LNCaP clone FGC (cell line): ENCODE measurements at regions not wholly inside any gene's neighbourhood (a gene's known extent, or its start where the extent isn't known, plus 50 kb on each side); places are given as distances from the start of the nearest gene placed in this dataset.

Experiments
- DNase-seq: peaks from one replicate; pipeline ENCODE4 v3.0.0-alpha.2; 2011; ENCODE audit warnings: low read depth
- H3K4me3 ChIP-seq: 2 replicates; pipeline ENCODE4 v1.5.1; 2011; ENCODE audit warnings: mild to moderate bottlenecking, low read depth, low read length, control low read depth
- CTCF ChIP-seq: IDR thresholded peaks from 2 replicates; pipeline ENCODE4 v1.5.1; 2012; ENCODE audit warnings: mild to moderate bottlenecking; ENCODE audit not compliant: control insufficient read depth, insufficient read depth; ENCODE audit errors: extremely low read depth

GRCh38 chr5:6902597-6902996 lies 189.4 kb downstream of the TENT4A start:
- no peak overlapping the region for H3K4me3 ChIP-seq
- TF ChIP-seq CTCF, result no peak
- DNase-seq, result no peak

- no peak overlapping the region for H3K4me3 ChIP-seq
- TF ChIP-seq CTCF, result no peak
- DNase-seq, result no peak
Observed at GRCh38 chr5:6903934-6904333, 190.7 kb downstream of the TENT4A start.

DNA sequence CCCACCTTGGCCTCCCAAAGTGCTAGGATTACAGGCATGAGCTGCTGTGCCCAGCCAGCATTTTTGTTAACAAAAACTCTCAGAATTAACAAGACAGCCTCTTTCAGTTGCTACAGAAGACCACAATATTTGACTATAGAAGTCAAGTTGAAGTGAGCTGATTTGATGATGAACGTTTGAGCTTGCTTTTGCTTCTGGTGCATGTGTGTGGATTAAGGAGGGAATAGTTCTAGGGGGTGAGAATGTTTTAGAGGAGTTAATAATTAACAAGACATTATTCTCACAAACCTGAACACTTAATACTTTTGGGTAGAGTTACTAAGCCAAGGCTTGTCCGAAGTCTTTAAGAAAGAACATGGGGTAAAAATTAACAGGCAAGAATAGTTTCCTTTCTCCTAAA lies 191.6 kb downstream of the TENT4A start:
- TF ChIP-seq CTCF, result no peak
- H3K4me3 ChIP-seq, result no peak overlapping the region
- no peak for DNase-seq

- TF ChIP-seq CTCF, result no peak
- H3K4me3 ChIP-seq, result no peak overlapping the region
- no peak for DNase-seq
Observed at GRCh38 chr5:6905423-6905822, 192.2 kb downstream of the TENT4A start.

DNA sequence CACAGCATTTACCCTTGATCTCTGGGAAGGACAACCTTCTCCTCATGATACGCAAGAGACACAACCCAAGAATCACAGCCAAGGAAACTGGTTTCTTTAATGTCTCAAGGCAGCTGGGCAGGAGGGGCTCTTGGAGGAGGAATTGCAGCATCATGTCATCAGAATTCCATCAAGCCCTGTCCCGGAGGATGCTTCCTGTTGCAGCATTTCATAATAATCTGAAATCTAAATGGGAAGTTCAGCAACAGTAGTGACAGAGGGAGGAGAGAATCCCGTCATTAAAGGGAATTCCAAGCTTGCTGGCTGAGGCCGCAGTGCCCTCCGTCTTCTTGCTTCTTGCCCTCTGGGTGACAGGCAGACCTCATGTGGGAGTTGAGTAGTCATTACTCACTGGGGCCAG lies 192.7 kb downstream of the TENT4A start:
- DNase-seq, result no peak
- no peak for TF ChIP-seq CTCF
- H3K4me3 ChIP-seq, result no peak overlapping the region

DNA sequence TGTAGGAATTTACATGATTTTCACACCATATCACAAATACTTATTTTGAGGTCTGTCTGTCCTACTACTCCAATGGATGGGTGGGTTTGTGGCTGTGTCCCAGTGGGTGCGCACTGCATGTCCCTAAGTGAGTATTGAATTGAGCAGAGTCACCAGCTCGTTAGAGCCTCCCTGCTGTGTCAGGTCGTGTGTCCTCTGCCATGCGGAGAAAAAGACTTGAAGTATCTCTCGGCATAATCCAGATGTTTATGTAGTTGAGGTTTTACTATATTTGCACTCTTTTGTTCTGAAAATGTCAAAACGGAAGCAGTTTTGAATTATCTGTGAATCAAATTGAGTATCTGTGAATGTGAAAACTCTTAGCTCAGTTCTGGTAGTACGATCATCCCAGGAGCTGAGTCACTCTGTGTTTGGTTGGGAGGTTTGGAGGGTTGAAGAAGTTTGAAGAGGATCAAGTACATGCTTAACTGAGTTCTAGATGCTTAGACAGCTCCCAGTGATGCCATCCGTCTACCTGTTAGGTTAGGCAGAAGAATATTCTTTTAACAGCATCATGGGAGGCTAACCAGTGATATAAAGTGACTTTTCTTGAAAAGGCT lies 194.2 kb downstream of the TENT4A start:
- no peak overlapping the region for H3K4me3 ChIP-seq
- DNase-seq, result no peak
- no peak for TF ChIP-seq CTCF

GRCh38 chr5:6909901-6910300 lies 196.7 kb downstream of the TENT4A start:
- no peak for DNase-seq
- no peak for TF ChIP-seq CTCF
- H3K4me3 ChIP-seq, result no peak overlapping the region
